B cell (primary cell): ENCODE measurements at regions not wholly inside any gene's neighbourhood (a gene's known extent, or its start where the extent isn't known, plus 50 kb on each side); places are given as distances from the start of the nearest gene placed in this dataset.
"Not testable (repeated sequence)": the region's sequence is repeated elsewhere in the genome, so short reads cannot be mapped to it uniquely, and the experiment has no call there.

Source experiments
- ATAC-seq: fragments of 200-7000 bp; cut with Tn5 transposase; one replicate; pipeline ENCODE4 v1.10.0; 2021; ENCODE audit warnings: low read depth, mild to moderate bottlenecking, moderate number of reproducible peaks, moderate library complexity
- CTCF ChIA-PET: fragments of 350-600 bp; sonication (Branson Sonifier 250); formaldehyde crosslinking; loops from one replicate; lab custom pipeline; 2021; ENCODE audit warnings: antibody characterized with exemption, inconsistent platforms; lab: Charles Lee
- POLR2A ChIA-PET: fragments of 350-600 bp; sonication (Branson Sonifier 250); formaldehyde crosslinking; loops from one replicate; lab custom pipeline; 2021; ENCODE audit warnings: antibody characterized with exemption; lab: Charles Lee
- DNase-seq: peaks from one replicate; pipeline ENCODE4 v3.0.0; 2013
- H2AFZ ChIP-seq: 2 replicates; pipeline ENCODE4 v1.6.1; 2012; ENCODE audit warnings: mild to moderate bottlenecking, low read depth, low read length; ENCODE audit not compliant: insufficient read depth, poor library complexity, severe bottlenecking
- H3K27ac ChIP-seq, 2 donors: 1 replicate in 1 of 2; 2 replicates in 1 of 2; pipeline ENCODE4 v1.5.1; 2012 to 2013; ENCODE audit warnings: low read length in 2 of 2, mild to moderate bottlenecking in 2 of 2, moderate library complexity in 1 of 2
- H3K27me3 ChIP-seq, 4 experiments: fragments of 200-600 bp in 1 of 4; sonication (generic) in 1 of 4; replicated peaks in 1 of 4; 1 replicate in 2 of 4; 2 replicates in 2 of 4; pipeline versions ENCODE4 v1.6.1 to v1.7.0; 2013 to 2016; ENCODE audit warnings: low read length in 3 of 4, mild to moderate bottlenecking in 2 of 4, mixed read lengths in 1 of 4, moderate library complexity in 1 of 4; ENCODE audit not compliant: insufficient read depth in 4 of 4, control insufficient read depth in 3 of 4; ENCODE audit errors: control extremely low read depth in 1 of 4
- H3K36me3 ChIP-seq, 2 experiments: replicated peaks in 1 of 2; 1 replicate in 1 of 2; 2 replicates in 1 of 2; pipeline versions ENCODE4 v1.6.1 to v1.7.1; 2013; ENCODE audit warnings: low read length in 1 of 2; ENCODE audit not compliant: insufficient read depth in 2 of 2, control insufficient read depth in 1 of 2; ENCODE audit errors: control extremely low read depth in 1 of 2, extremely low read depth in 1 of 2
- H3K4me1 ChIP-seq, 2 donors: fragments of 200-600 bp in 1 of 2; sonication (generic) in 1 of 2; 1 replicate in 1 of 2; 2 replicates in 1 of 2; pipeline versions ENCODE4 v1.5.1 to v1.6.1; 2013 to 2017; ENCODE audit warnings: low read length in 2 of 2; ENCODE audit not compliant: control insufficient read depth in 2 of 2, insufficient read depth in 2 of 2
- H3K4me2 ChIP-seq: replicated peaks from 2 replicates; pipeline ENCODE3; 2012; ENCODE audit warnings: mild to moderate bottlenecking, low read depth, low read length; ENCODE audit not compliant: poor library complexity, severe bottlenecking
- H3K4me3 ChIP-seq, 5 experiments: fragments of 200-600 bp in 1 of 5; sonication (generic) in 1 of 5; 1 replicate in 3 of 5; 2 replicates in 2 of 5; pipeline versions ENCODE4 v1.5.1 to v1.7.0; 2011 to 2016; ENCODE audit warnings: low read length in 4 of 5, mild to moderate bottlenecking in 4 of 5, low read depth in 2 of 5, control low read depth in 1 of 5, moderate library complexity in 1 of 5; ENCODE audit not compliant: insufficient read depth in 1 of 5; ENCODE audit errors: control extremely low read depth in 1 of 5, extremely low read depth in 1 of 5
- H3K79me2 ChIP-seq: fragments of 200-600 bp; sonication (generic); one replicate; pipeline ENCODE4 v1.6.0; 2016; ENCODE audit warnings: low read length; ENCODE audit not compliant: control insufficient read depth, insufficient read depth
- H3K9ac ChIP-seq: fragments of 200-600 bp; sonication (generic); 2 replicates; pipeline ENCODE4 v1.6.1; 2017; ENCODE audit warnings: mild to moderate bottlenecking, low read length, moderate library complexity
- H3K9me3 ChIP-seq, 3 donors: one replicate each; pipeline versions ENCODE4 v1.6.1 to v1.7.1; 2013; ENCODE audit warnings: low read length in 2 of 3; ENCODE audit not compliant: control insufficient read depth in 2 of 3, insufficient read depth in 1 of 3; ENCODE audit errors: control extremely low read depth in 1 of 3
- H4K20me1 ChIP-seq: 2 replicates; pipeline ENCODE4 v1.6.0; 2012; ENCODE audit warnings: mild to moderate bottlenecking, low read length; ENCODE audit not compliant: insufficient read depth, control insufficient read depth, poor library complexity, severe bottlenecking
- H3K27ac Mint-ChIP-seq: one replicate; pipeline ENCODE4 v1.8.0; 2021; ENCODE audit warnings: mixed read lengths
- H3K27me3 Mint-ChIP-seq: one replicate; pipeline ENCODE4 v1.8.0; 2021; ENCODE audit warnings: mixed read lengths
- H3K4me1 Mint-ChIP-seq: one replicate; pipeline ENCODE4 v1.8.0; 2021; ENCODE audit warnings: mixed read lengths
- H3K4me3 Mint-ChIP-seq: one replicate; pipeline ENCODE4 v1.8.0; 2021; ENCODE audit warnings: mixed read lengths
- H3K9me3 Mint-ChIP-seq: one replicate; pipeline ENCODE4 v1.8.0; 2022; ENCODE audit warnings: mixed read lengths; ENCODE audit not compliant: insufficient read depth
- EZH2 ChIP-seq: IDR thresholded peaks from 2 replicates; pipeline ENCODE4 v1.6.1; 2012; ENCODE audit warnings: borderline replicate concordance, low read depth, mild to moderate bottlenecking, moderate library complexity, low read length; ENCODE audit not compliant: insufficient read depth, poor library complexity, severe bottlenecking
- WGBS: methylation state at CpG from one replicate; pipeline ENCODE4 v1.1.5; 2013; ENCODE audit warnings: missing lambda C conversion rate; ENCODE audit not compliant: insufficient coverage; 5-methylcytosine and 5-hydroxymethylcytosine counted together
- intact Hi-C: fragments of 100-400 bp; cut with micrococcal nuclease; formaldehyde crosslinking; loops from one replicate; pipeline ENCODE4 v1.10.0; 2022
- TF ChIP-seq, protein P1 (sequence below): fragments of 200-600 bp; IDR thresholded peaks from one replicate; pipeline ENCODE4 v1.8.0; 2022; ENCODE audit warnings: antibody characterized with exemption, mild to moderate bottlenecking

- POLR2A ChIA-PET: no interaction called here
- H3K4me3 Mint-ChIP-seq: no peak overlapping the region
Observed at GRCh38 chr7:8885480-8886000, 452.1 kb downstream of the NXPH1 start.

GRCh38 chr7:8890346-8890745, 456.9 kb downstream of the NXPH1 start:
- POLR2A ChIA-PET, DNase-seq, H3K4me2 ChIP-seq, H3K79me2 ChIP-seq, H3K27ac Mint-ChIP-seq, ATAC-seq, H3K36me3 ChIP-seq, H3K4me1 ChIP-seq, H3K4me1 Mint-ChIP-seq, H2AFZ ChIP-seq, H4K20me1 ChIP-seq, H3K27me3 Mint-ChIP-seq, intact Hi-C loops, H3K27me3 ChIP-seq, H3K27ac ChIP-seq, H3K9ac ChIP-seq, H3K4me3 Mint-ChIP-seq, CTCF ChIA-PET, H3K9me3 ChIP-seq, H3K4me3 ChIP-seq, H3K9me3 Mint-ChIP-seq: not testable (repeated sequence)
- no CpG with 5 or more reads among the region's 30 CpGs for WGBS

More at GRCh38 chr7:8885480-8886000, 452.1 kb downstream of the NXPH1 start:
- no peak for DNase-seq
- H3K27ac Mint-ChIP-seq: no peak overlapping the region
- H3K9me3 Mint-ChIP-seq: no peaks in the 10 kb centered on the region
- Histone ChIP-seq H3K4me2 (no peak overlapping the region), H3K9me3 (no peaks in the 10 kb centered on the region), H3K4me1 (no peaks in the 10 kb centered on the region), H2AFZ (no peak overlapping the region), H3K9ac (no peak overlapping the region), H4K20me1 (no peaks in the 10 kb centered on the region), H3K27ac (no peak overlapping the region), H3K27me3 (no peaks in the 10 kb centered on the region), H3K36me3 (no peaks in the 10 kb centered on the region), H3K79me2 (no peaks in the 10 kb centered on the region), H3K4me3 (no peak overlapping the region)
- no peak for ATAC-seq
- no peaks in the 10 kb centered on the region for H3K4me1 Mint-ChIP-seq
- no peak for TF ChIP-seq EZH2
- TF ChIP-seq, protein P1, sequence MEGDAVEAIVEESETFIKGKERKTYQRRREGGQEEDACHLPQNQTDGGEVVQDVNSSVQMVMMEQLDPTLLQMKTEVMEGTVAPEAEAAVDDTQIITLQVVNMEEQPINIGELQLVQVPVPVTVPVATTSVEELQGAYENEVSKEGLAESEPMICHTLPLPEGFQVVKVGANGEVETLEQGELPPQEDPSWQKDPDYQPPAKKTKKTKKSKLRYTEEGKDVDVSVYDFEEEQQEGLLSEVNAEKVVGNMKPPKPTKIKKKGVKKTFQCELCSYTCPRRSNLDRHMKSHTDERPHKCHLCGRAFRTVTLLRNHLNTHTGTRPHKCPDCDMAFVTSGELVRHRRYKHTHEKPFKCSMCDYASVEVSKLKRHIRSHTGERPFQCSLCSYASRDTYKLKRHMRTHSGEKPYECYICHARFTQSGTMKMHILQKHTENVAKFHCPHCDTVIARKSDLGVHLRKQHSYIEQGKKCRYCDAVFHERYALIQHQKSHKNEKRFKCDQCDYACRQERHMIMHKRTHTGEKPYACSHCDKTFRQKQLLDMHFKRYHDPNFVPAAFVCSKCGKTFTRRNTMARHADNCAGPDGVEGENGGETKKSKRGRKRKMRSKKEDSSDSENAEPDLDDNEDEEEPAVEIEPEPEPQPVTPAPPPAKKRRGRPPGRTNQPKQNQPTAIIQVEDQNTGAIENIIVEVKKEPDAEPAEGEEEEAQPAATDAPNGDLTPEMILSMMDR: no peak
- H3K27me3 Mint-ChIP-seq: no peaks in the 10 kb centered on the region
- intact Hi-C loops: no loop called here
- CTCF ChIA-PET: interaction anchor here (0.6 kb wide), 1 partner anchor 1678 kb away, joined by 3 read pairs; no protein-coding TSS in a partner anchor
